ENCODE measurements at regions not wholly inside any gene's neighbourhood (a gene's known extent, or its start where the extent isn't known, plus 50 kb on each side); places are given as distances from the start of the nearest gene placed in this dataset.

DNA sequence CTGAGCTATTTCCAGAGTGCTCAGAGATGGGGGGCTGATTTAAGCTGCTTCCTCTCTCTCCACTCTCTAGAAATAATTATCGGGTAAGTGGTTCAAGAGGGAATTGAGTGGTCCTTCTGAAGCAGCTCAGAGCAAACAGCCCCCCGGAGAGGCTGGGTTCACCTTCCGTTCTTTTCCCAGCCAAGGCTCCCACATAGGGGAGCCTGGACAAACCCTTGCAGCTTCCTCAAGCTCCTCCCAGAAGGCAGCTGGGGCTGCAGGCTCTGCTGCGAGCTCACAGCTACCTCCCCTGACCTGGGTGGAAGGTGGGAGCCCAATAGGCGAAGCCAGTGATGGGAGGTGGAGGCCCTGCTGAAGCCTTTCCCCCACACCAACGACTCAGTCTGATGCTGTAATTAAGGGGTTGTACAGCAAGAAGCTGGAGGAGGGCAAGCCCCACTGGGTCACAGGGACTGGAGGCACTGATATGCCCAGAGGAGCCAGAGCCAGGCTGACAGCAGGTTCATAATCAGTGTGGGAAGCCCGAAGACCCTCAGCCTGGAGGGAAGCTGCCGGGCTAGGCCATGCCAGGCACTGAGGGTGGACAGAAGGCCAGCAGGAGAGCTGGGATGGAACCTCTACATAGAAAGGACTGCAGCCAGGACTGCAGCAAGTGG is 52.4 kb downstream of the ARL6IP4 start:
- H3K9me3 ChIP-seq (ENCODE audit: control insufficient read depth in 1 of 2, insufficient read depth in 1 of 2, low read depth in 1 of 2, low read length in 2 of 2), result no peaks in the 10 kb centered on the region
- no peak overlapping the region for H2AFZ ChIP-seq (ENCODE audit: low read depth, low read length, poor library complexity, severe bottlenecking)
- ATAC-seq (no peak), DNase-seq (ENCODE audit: low read depth, low spot score) (no peak)
- no peak overlapping the region for H3K4me2 ChIP-seq (ENCODE audit: low read length)
- ChIA-PET POLR2A (no interaction called here), CTCF (no interaction called here), RAD21 (ENCODE audit: low non-redundant PET in 1 of 2, low total read pairs in 2 of 2, uncharacterized antibody in 2 of 2, unreplicated experiment in 2 of 2) (no interaction called here)
- H3K27ac ChIP-seq (ENCODE audit: low read depth, low read length), result no peak overlapping the region
- no peak overlapping the region for H3K9ac ChIP-seq (ENCODE audit: low read length)
- no TSS peak for BruUV-seq (replicated peaks)
- H3K36me3 ChIP-seq (ENCODE audit: control insufficient read depth in 1 of 2, insufficient read depth in 2 of 2, low read length in 2 of 2), result no peaks in the 10 kb centered on the region
- no peaks in the 10 kb centered on the region for H3K27me3 ChIP-seq (ENCODE audit: insufficient read depth, low read length)
- no peaks in the 10 kb centered on the region for H4K20me1 ChIP-seq (ENCODE audit: insufficient read depth)
- no peak for TF ChIP-seq EZH2phosphoT487 (IDR thresholded peaks at IDR 0.05; ENCODE audit: borderline replicate concordance)
- TF ChIP-seq CEBPB (IDR thresholded peaks at IDR 0.05; ENCODE audit: low read depth), result no peak
- TF ChIP-seq SRF (IDR thresholded peaks at IDR 0.05; ENCODE audit: low read depth), result no peak
- TF ChIP-seq ZFX (IDR thresholded peaks at IDR 0.05), result no peak
- TF ChIP-seq, protein P1, sequence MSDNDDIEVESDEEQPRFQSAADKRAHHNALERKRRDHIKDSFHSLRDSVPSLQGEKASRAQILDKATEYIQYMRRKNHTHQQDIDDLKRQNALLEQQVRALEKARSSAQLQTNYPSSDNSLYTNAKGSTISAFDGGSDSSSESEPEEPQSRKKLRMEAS (IDR thresholded peaks at IDR 0.05), result no peak
- TF ChIP-seq EZH2 (IDR thresholded peaks at IDR 0.05), result no peak
- no peaks in the 10 kb centered on the region for H3K4me1 ChIP-seq (ENCODE audit: control insufficient read depth in 1 of 2, insufficient read depth in 2 of 2, low read length in 2 of 2)
- H3K4me3 ChIP-seq (replicated peaks in 1 of 2; ENCODE audit: low read depth in 1 of 2, low read length in 2 of 2), result no peak overlapping the region
- intact Hi-C loops (cut with micrococcal nuclease), result no loop called here
- H3K9me2 ChIP-seq (ENCODE audit: insufficient read depth), result no peaks in the 10 kb centered on the region
- no peaks in the 10 kb centered on the region for H3K79me2 ChIP-seq (ENCODE audit: insufficient read depth, low read length)

Measured in HCT116 (cell line).